ENCODE measurements at regions not wholly inside any gene's neighbourhood (a gene's known extent, or its start where the extent isn't known, plus 50 kb on each side); places are given as distances from the start of the nearest gene placed in this dataset.

- TF ChIP-seq CTCF (conservative IDR thresholded peaks at IDR 0.05 in 1 of 2, IDR thresholded peaks at IDR 0.05 in 1 of 2; ENCODE audit: low read depth in 1 of 2, low read length in 2 of 2) (no peak), EZH2 (IDR thresholded peaks at IDR 0.05; ENCODE audit: low read length, missing control alignments) (no peak)
Measured at GRCh38 chr14:25537846-25538455, 488.0 kb upstream of the STXBP6 start.

Data from fibroblast of lung (primary cell).